ENCODE measurements at regions not wholly inside any gene's neighbourhood (a gene's known extent, or its start where the extent isn't known, plus 50 kb on each side); places are given as distances from the start of the nearest gene placed in this dataset.
A peak's percentile ranks its signal among the peaks of the same experiment; 100 is the strongest.
"Not testable (repeated sequence)": the region's sequence is repeated elsewhere in the genome, so short reads cannot be mapped to it uniquely, and the experiment has no call there.

DNA sequence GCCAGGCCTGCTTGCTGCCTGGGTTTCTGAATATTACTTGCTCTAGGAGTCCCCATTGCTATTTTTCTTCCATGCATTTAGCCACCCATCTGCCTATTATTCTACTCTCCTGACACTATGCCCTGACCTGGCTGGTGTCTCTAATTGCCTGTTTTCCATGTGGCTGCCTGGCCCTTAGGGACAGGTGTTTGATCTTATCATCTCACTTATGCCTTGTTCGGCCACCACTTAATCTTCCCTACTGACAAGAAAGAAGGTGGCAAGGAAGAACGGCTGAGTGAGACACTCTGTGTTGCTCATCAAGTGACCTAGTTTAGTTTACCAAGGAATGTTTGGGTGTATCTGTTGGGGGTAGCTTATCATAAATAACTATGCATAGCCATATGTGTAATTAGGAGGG is 50.4 kb upstream of the RAPH1 start:
- DNase-seq = no peak

DNA sequence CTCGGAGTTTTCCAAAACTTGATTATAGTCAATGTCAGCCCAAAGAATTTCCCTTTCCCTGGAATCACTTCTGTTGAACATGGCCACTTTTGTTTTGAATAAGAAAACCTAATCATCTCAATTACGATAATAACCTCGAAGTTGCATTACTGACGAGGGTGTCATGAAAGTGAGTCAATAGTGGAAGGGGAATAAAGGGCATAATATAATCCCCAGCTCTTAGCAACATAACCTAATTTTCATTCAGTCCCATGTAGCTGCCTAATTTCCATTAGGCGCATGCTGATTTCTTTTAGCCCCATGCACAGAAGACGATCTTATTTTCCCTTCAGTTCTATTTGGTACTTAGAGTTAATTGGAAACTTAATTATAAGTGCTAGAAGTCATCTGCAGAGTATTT is 51.1 kb upstream of the RAPH1 start:
- no peak for DNase-seq

DNA sequence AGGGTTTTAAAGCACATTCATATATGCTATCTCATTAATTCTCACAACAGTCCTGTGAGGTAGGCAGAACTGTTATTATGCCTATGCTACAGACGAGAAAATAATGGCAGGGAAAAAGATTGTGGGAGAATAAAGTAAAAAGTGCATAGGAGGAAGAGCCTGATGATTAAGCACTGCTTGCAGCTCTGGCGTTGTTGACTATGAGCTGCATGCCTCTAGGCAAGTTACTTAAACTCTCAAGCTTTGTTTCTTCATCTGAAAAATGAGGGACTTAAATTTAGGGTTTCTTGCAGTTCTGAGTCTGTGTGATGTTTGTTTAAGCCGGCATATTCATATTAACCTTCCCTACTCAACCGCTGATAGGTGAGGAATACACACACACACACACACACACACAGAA is 51.6 kb upstream of the RAPH1 start:
- DNase-seq = no peak

DNA sequence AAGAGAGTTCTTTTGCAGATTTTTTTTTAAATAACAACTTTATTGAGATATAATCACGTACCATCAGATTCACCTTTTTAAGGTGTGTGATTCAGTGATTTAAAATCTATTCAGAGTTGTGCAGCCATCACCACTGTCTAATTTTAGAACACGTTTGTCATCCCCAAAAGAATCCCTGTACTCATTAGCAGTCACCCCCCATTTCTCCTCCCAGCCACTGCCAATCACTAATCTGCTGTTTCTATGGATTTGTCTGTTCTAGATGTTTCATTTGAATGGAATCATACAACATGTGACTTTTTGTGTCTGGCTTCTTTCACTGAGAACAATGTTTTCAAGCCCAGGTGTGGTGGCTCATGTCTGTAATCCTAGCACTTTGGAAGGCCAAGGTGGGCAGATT is 55.4 kb upstream of the RAPH1 start:
- DNase-seq = no peak

DNA sequence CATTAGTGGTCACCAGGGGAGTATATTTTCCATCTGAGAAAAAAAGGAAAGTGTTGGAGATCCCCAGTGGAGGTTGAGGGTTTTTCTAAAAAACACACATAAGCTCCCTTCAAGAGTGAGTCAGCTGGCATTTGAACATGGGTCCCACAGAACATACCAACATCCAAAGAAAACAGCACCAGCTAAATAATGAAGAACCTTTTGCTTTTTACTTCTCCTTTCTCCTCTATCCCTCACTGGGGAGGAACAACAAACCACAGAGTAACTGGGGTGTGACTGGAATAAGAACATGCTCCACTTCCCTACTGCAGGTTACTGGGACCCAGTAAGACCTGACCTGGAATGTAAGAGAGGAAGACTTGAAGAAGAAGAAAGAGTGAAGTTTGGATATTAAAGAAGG is 56.5 kb upstream of the RAPH1 start:
- no peak for DNase-seq

DNA sequence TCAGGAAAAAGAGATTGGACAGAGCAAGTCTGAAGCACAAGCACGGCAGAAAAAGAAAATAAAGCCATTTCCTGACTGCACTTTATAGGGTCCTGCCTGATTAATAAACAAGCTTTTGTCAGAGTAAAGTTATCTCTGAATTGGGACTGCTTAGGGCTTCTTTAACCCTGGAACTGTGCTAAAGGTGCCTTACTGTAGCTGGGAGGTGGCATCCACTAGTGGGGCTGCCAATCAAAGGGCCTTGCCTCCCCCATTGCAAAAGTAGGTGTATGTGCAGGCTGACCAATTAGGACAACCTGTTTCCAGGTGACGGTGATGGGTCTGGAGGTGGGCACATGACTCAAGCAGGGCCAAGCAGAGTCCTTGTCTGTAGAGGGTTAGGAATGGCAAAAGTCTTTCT is 57.4 kb upstream of the RAPH1 start:
- no peak for DNase-seq

DNA sequence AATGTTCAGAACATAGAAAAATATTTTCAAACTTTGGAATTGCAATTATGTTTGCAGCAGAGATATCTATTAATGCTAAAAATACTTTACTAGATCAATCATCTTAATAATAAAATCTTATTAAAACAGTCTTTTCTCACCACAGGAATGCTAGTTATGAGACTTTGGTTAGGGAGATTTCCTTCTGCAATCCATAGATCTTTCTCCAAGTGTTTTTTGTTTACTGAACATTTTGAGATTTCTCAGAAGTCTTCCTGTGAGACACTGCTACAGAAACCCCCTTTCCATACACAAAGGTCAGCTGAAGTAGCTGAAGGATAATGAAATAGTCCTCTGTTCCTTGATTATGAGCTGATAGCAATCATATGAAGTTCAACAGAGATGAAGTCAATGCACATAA is 59.4 kb upstream of the RAPH1 start:
- no peak for DNase-seq

DNA sequence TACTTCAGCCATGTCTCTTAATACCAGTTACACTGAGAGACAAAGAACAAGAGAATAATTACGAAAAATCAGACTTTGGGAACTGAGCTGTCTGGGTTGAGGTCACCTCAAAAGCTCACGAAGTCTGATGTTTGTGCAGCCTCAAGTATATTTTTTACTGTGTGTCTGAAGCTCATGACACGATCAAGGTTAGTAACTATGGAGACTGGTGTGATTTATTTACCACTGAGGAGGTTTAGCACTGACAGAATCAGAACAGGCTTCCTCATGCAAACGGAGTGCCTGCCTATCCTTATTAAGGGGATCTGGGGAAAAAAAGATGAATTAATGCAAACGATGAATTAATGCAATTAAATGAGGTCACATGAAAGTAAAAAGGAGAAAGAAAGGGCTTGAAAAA is 61.1 kb upstream of the RAPH1 start:
- no peak for DNase-seq

DNA sequence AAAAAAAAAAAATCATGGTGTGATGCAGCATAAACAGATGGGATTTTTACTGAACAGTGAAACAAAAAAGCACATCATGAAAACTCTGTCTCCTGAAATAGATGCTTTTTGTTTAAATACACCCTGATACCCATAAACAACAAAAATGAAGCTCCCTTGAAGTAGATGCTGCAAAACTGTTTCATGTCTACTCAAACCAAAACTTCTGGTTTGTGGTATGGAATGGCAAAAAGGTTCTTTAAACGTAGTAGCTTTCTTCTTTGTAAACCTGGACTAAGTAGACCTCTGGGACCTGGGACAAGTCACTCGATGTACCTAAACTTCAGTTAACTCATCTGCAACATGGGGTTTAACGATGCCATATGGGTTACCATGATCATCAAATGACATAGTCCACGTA is 64.4 kb upstream of the RAPH1 start:
- DNase-seq = no peak

DNA sequence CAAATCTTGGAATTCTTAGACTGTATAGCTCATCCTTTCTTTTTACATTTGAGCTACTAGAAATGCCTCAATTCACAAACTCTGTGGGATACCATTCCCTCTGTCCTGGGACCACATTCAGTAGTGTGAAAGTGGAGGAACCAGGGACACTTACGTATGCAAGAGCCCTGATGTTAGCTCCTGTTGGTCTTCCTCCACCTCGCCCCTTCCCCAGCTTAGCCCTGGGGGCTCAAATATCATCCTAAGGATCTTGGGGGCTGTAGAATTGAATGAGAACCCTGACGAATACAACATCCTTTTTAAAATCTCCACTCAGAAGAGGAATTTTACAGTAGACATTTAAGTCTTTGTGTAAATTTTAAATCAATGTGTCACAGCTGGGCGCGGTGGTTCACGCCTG is 65.2 kb upstream of the RAPH1 start:
- no peak for DNase-seq

DNA sequence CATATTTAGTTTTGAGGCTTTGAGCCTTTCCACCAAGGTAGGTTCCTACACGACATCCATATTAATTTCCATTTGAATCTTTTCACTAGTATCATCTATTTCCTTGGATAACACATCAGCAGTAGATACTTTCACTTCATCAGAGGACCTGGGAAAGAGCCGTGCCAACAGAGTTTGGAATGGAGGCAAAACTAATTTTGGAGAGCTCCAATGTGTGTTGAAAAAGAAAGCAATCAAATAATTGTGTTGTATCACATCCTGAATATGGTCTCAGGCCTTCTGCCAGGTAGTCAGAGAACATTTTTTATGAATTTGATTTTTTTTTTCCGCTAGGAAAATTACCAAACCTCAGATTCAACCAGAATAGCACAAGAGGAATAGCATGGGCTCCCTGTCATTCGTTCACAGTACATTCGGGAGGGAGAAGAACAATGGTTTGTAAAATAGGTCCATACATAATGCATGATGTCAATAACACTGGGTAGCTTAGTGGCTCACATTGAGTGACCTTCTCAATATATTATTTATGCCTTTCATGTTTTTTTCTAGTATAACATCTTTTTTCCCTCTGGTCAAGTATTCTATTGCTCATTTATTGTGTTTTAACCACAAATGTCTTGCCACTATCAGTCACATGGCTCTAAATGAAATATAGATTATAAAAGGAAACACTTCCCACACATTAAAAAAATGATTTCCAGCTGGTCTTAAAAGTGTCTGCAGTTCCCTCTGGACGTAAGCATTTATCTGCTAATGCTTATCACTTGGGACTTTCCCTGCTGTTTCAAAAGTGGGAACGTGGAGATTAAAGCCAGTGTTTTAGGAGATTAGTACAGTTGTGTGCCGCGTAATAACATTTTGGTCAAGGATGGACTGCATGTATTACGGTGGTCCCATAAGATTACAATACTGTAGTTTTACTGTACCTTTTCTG is 68.6 kb upstream of the RAPH1 start:
- no peak for DNase-seq

DNA sequence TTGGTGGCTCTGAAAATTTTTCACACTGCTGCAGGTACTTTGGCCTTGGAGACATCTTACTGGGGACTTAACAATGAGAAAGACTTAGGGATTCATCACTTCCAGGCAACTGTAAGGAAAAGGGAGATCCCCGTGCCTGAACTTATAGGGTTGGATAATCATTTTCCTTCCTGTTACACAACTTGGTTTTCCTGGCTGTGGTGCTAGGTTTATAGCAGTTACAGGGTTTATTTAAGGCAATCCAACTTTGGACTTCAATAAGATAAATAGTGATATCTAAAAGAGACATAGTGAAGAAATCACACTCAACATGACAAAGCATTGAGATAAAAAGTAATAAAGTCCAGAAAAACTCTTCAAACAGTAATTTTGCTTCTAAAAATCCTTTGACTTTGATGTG is 70.2 kb upstream of the RAPH1 start:
- DNase-seq = no peak

DNA sequence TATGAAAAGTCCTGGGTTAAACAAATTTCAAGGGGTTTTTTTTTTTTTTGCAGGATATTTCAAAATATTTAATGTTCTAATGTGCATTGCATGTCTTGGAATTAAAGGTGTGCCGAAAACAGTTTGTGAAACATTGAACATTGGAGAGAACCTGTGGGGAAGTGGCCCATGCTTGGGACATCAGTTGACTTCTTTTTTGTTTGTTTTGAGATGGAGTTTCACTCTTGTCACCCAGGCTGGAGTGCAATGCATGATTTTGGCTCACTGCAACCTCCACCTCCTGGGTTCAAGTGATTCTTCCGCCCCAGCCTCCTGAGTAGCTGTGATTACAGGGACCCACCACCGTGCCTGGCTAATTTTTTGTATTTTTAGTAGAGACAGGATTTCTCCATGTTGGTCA is 71.0 kb upstream of the RAPH1 start:
- DNase-seq = no peak

DNA sequence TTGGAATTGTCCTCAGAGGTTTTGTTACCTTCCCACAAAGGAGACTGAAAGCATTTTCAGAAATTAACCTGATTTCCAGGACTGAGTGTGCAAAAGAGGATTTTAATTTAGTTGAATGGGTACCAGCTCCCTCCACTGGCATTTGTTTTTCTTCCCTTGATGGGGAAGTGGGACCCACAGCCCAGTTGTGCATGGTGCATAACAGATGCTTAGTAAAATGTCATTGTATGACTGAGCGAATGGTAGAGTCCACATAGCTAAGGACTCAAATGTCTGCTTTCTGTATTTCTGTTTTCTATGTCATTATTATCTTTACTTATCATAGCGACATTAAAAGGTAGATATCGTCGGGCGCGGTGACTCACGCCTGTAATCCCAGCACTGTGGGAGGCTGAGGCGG is 75.5 kb upstream of the RAPH1 start:
- no peak for DNase-seq

DNA sequence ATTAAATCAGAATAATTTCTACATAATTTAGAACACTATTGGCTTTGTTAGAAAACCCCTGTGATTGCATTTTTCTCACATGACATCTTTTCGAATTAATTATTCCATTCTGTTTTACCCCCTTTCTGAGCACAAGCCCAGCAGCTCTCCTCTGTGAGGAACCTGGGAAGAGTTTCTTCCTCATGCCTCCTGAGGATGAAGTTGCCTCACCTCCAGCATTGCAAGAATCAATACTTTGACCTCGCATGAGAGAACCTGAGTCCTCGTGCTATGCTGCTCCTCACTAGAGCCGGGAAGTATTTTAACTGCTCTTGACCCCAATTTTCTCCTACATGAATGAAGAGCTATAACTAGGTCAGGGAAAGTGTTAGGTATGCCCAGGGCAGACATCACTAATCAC is 77.1 kb upstream of the RAPH1 start:
- DNase-seq = no peak

DNA sequence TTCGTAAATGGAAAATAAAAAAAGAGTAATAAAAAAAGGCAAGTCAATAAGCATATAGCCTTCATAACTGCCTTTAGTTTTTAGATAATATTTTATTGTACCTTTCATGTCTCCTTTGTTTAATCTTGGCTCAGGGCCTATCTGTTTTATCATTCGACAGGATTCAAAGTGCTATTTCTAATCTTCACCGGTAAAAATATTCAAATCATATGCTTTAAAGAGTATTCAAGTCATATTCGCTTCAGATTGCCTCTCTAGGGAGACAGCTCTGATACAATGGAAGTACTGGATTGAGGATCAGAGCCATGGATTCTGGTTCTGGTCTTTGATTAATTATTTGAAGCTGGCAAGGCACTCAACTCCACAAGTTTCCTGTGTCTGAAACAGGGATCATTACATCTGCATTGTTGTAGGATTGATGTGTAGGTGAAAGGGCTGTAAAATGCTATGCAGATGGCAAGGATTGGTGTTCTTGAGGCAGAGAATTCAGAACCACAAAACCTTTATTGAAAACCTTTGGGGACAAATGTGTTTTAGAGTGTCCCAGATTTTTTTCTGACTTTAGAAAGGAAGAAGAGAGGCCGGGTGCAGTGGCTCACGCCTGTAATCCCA is 84.3 kb upstream of the RAPH1 start:
- DNase-seq = no peak

DNA sequence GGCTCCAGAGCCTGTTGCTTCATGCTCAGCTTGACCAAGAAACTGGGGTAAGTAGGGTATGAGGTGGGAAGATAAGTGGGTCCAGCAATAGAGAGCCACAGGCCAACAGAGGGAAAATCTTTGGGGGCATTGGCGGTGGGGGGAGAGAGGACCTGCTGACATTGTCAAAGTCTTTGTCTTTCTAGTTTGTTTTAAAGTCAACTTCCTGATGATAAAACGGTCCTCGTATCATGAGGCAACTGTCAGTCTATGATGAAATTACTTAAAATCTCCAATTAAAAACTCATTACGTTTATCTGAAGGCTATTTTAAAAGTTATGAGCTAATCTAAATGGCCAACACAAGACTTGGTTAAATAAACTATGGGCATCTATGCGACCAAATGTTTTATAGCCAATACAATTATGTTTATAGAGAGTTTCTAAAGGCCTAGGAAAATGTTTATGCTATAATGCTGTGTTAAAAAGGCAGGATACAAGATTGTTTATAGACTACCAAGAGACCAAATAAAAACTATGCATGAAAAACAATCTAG is 84.4 kb upstream of the CD28 start:
- no peak for DNase-seq

DNA sequence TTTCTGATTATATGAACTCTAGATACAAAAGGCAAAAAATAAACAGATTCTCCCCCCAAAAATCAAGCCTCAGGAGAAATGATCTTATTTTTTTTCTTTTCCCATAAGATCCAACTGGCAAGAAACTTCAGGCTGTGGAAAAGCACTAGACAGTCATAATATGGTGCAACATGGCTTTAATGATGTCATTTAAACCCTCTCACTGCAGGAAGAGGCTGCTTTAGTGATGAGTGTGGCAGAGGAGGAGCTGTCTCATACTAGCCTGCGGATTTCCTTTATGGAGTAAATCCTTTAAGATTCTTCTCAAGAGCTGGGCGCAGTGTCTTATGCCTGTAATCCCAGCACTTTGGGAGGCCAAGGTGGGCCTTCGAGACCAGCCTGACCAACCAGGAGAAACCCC is 83.3 kb upstream of the CD28 start:
- no peak for DNase-seq

DNA sequence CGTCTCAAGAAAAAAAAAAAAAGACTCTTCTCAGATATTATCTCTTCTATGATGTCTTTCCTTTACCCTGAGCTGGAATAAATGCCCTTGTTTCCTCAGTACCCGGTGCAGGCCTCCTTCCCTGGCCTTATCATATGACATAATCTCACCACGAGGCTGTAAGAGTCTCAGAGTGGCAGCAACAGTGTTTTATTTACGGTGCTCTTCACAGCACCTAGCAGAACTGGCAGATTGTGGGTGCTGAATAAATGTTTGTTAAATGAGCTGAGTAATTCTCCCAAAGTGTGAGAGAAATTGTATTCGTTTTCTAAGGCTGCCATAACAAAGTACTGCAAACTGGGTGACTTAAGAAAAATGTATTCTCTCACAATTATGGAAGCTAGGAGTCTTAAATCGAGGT is 82.8 kb upstream of the CD28 start:
- DNase-seq = peak; percentile 68

DNA sequence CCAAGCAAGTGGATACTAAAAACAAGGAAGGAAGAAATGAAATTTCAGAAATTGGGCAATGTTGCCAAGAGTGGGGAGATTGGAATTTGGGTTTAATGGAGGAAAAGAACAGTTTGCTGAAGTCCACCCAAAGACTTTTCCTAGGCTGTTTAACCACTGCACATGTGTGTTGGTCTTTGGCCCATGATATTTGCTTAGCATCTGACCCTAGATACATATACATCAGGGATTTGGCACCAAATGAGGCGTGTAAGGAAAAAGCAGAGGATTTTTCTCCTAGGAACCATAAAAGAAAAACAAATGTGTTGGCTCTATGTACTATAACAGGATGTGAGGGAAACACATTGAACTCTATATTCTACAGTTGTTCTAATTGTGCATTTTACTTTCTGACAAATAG is 80.7 kb upstream of the CD28 start:
- DNase-seq = no peak

DNA sequence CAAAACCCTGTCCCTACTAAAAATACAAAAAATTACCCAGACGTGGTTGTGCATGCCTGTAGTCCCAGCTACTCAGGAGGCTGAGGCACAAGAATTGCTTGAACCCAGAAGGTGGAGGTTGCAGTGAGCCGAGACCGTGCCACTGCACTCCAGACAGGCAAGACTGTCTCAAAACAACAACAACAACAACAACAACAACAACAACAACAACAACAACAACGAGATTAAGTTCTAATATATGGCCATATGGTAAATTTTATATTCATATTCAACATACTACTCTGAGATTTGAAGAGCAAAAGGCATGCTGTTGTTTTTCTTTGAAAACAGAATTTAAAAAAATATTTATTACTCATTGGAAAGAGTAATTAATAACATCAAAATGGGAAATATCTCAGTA is 80.2 kb upstream of the CD28 start:
- not testable (repeated sequence) for DNase-seq

DNA sequence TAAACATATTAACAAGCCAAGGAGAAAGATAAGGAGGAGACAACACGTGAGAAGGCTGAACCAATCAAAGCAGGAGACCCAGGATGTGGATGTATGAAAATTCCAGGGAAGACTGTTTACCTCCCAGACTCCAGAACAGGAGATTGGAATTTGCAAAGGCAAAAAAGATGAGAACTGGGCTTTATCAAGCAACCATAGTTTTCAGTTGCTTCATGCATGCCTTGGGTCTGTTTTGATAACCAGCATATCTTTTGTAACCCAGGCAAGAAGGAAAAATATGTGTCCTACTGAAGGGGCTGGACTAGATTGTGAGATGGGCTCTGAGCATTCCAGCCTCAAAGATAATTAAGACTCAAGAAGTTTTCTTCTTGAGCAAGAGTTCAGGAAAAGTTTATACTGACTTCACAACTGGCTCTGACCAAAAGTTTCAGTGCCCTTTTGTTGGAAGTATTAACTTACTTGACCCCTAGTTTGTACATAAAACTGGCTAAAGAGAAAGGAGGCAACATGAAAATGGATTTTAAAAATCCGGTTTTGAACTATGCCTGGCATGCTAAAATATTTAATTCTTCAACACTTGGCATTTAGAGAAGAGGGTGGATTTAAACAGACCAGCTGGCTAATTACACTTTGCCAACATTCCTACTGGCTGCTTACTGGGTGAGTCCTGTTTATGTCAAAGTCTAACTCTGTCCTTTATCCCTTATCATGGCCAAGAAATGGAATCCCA is 79.3 kb upstream of the CD28 start:
- no peak for DNase-seq

DNA sequence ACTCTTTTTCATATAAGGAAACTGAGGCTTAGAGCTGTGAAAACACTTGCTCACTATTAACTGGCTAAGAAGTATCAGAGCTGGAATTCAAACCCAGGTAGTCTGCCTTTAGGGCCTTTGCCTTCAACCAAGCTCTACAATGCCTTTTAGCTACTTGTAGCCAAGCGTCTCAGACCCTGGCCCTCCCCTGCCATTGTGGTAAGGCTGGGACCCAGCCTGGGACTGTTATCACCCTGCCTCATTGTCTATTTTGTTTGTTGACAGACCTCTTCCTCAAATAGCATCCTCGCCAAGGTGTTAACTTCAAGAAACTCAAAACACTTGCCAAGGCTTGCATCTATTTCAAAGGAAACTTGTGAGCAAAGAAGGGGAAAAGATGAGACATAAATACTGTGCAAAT is 76.7 kb upstream of the CD28 start:
- DNase-seq = no peak
